Smooth muscle cell (in vitro differentiated cells): ENCODE measurements at regions not wholly inside any gene's neighbourhood (a gene's known extent, or its start where the extent isn't known, plus 50 kb on each side); places are given as distances from the start of the nearest gene placed in this dataset.

Source experiments
- DNase-seq: peaks from one replicate; lab custom pipeline; 2025; ENCODE audit not compliant: unreplicated experiment; lab: John Stamatoyannopoulos, UW
- H2AFZ ChIP-seq: fragments of 200-600 bp; sonication (generic); 2 replicates; pipeline ENCODE4 v1.6.0; 2016; ENCODE audit warnings: antibody characterized with exemption, low read depth, mild to moderate bottlenecking
- H3F3A ChIP-seq: fragments of 200-600 bp; sonication (generic); 2 replicates; pipeline ENCODE4 v1.6.0; 2017; ENCODE audit warnings: antibody characterized with exemption, low read depth
- H3K27ac ChIP-seq: fragments of 200-600 bp; sonication (generic); 2 replicates; pipeline ENCODE4 v1.5.1; 2016; ENCODE audit warnings: low read depth, mild to moderate bottlenecking
- H3K27me3 ChIP-seq: fragments of 200-600 bp; sonication (generic); 2 replicates; pipeline ENCODE4 v1.6.1; 2016; ENCODE audit warnings: low read depth, mild to moderate bottlenecking
- H3K36me3 ChIP-seq: fragments of 200-600 bp; sonication (generic); 2 replicates; pipeline ENCODE4 v1.5.1; 2016; ENCODE audit warnings: low read depth
- H3K4me1 ChIP-seq: fragments of 200-600 bp; sonication (generic); 2 replicates; pipeline ENCODE4 v1.5.1; 2016; ENCODE audit warnings: low read depth
- H3K4me2 ChIP-seq: fragments of 200-600 bp; sonication (generic); 2 replicates; pipeline ENCODE4 v1.6.0; 2016; ENCODE audit warnings: mild to moderate bottlenecking
- H3K4me3 ChIP-seq: fragments of 200-600 bp; sonication (generic); 2 replicates; pipeline ENCODE4 v1.5.1; 2016; ENCODE audit warnings: mild to moderate bottlenecking
- H3K79me2 ChIP-seq: fragments of 200-600 bp; sonication (generic); 2 replicates; pipeline ENCODE4 v1.6.0; 2016; ENCODE audit warnings: low read depth, mild to moderate bottlenecking
- H3K9ac ChIP-seq: fragments of 200-600 bp; sonication (generic); 2 replicates; pipeline ENCODE4 v1.6.0; 2016; ENCODE audit warnings: low read depth
- H3K9me3 ChIP-seq: fragments of 200-600 bp; sonication (generic); replicated peaks from 2 replicates; pipeline ENCODE4 v1.5.1; 2016; ENCODE audit warnings: low read depth
- H4K20me1 ChIP-seq: fragments of 200-600 bp; sonication (generic); 2 replicates; pipeline ENCODE4 v1.6.0; 2016; ENCODE audit warnings: low read depth
- CTCF ChIP-seq: fragments of 200-600 bp; sonication (generic); IDR thresholded peaks from 2 replicates; pipeline ENCODE4 v1.5.1; 2017; ENCODE audit warnings: borderline replicate concordance, mild to moderate bottlenecking, antibody characterized with exemption; ENCODE audit not compliant: insufficient read depth, poor library complexity, severe bottlenecking
- WGBS: methylation state at CpG from one replicate; pipeline ENCODE4 v1.1.7; 2016; ENCODE audit warnings: low lambda C conversion rate; 5-methylcytosine and 5-hydroxymethylcytosine counted together

GRCh38 chr14:95015046-95015445 is 142.3 kb downstream of the DICER1 start:
- 87% methylated on average over 1 of the region's 1 CpG for WGBS
- Histone ChIP-seq H3K27ac (no peak overlapping the region), H3K4me2 (no peak overlapping the region), H3K27me3 (no peaks in the 10 kb centered on the region), H3K79me2 (no peaks in the 10 kb centered on the region), H3K4me3 (no peak overlapping the region), H4K20me1 (no peaks in the 10 kb centered on the region), H3K36me3 (no peaks in the 10 kb centered on the region), H3K9ac (no peak overlapping the region), H3F3A (no peaks in the 10 kb centered on the region), H3K4me1 (no peaks in the 10 kb centered on the region), H2AFZ (no peak overlapping the region), H3K9me3 (no peaks in the 10 kb centered on the region)
- DNase-seq = no peak
- no peak for TF ChIP-seq CTCF

GRCh38 chr14:95014036-95014435 is 143.3 kb downstream of the DICER1 start:
- H3K4me3 ChIP-seq = no peak overlapping the region
- no peaks in the 10 kb centered on the region for H3K4me1 ChIP-seq
- H3F3A ChIP-seq = no peaks in the 10 kb centered on the region
- no peaks in the 10 kb centered on the region for H3K9me3 ChIP-seq
- TF ChIP-seq CTCF = no peak
- H3K36me3 ChIP-seq = no peaks in the 10 kb centered on the region
- no peaks in the 10 kb centered on the region for H3K27me3 ChIP-seq
- H3K79me2 ChIP-seq = no peaks in the 10 kb centered on the region
- H3K9ac ChIP-seq = no peak overlapping the region
- H3K27ac ChIP-seq = no peak overlapping the region
- DNase-seq = no peak
- 96% methylated on average over 7 of the region's 7 CpGs for WGBS
- H2AFZ ChIP-seq = no peak overlapping the region
- no peak overlapping the region for H3K4me2 ChIP-seq
- H4K20me1 ChIP-seq = no peaks in the 10 kb centered on the region

- no peaks in the 10 kb centered on the region for H3K9me3 ChIP-seq
- H3K4me2 ChIP-seq = no peak overlapping the region
- no peaks in the 10 kb centered on the region for H3K27me3 ChIP-seq
- no peak overlapping the region for H3K27ac ChIP-seq
- no peaks in the 10 kb centered on the region for H3F3A ChIP-seq
- no peak overlapping the region for H2AFZ ChIP-seq
- H3K4me1 ChIP-seq = no peaks in the 10 kb centered on the region
- TF ChIP-seq CTCF = no peak
- WGBS = 65% methylated on average over 16 of the region's 16 CpGs
- no peak for DNase-seq
- no peaks in the 10 kb centered on the region for H4K20me1 ChIP-seq
- H3K79me2 ChIP-seq = no peaks in the 10 kb centered on the region
- no peaks in the 10 kb centered on the region for H3K36me3 ChIP-seq
- no peak overlapping the region for H3K9ac ChIP-seq
- H3K4me3 ChIP-seq = no peak overlapping the region
These were observed 145.8 kb downstream of the DICER1 start for GRCh38 chr14:95011445-95012006.

GRCh38 chr14:95008445-95009217 is 148.7 kb downstream of the DICER1 start:
- no peak overlapping the region for H2AFZ ChIP-seq
- H3K4me3 ChIP-seq = no peak overlapping the region
- H3K27me3 ChIP-seq = no peaks in the 10 kb centered on the region
- H3K9me3 ChIP-seq = no peaks in the 10 kb centered on the region
- H3K4me1 ChIP-seq = no peaks in the 10 kb centered on the region
- H3K4me2 ChIP-seq = no peak overlapping the region
- H3K79me2 ChIP-seq = no peaks in the 10 kb centered on the region
- no peaks in the 10 kb centered on the region for H3F3A ChIP-seq
- WGBS = 83% methylated on average over 15 of the region's 15 CpGs
- H4K20me1 ChIP-seq = no peaks in the 10 kb centered on the region
- no peak overlapping the region for H3K9ac ChIP-seq
- H3K27ac ChIP-seq = no peak overlapping the region
- TF ChIP-seq CTCF = no peak
- DNase-seq = no peak
- H3K36me3 ChIP-seq = no peaks in the 10 kb centered on the region
